ENCODE measurements at regions not wholly inside any gene's neighbourhood (a gene's known extent, or its start where the extent isn't known, plus 50 kb on each side); places are given as distances from the start of the nearest gene placed in this dataset.
A peak's percentile ranks its signal among the peaks of the same experiment; 100 is the strongest.

DNA sequence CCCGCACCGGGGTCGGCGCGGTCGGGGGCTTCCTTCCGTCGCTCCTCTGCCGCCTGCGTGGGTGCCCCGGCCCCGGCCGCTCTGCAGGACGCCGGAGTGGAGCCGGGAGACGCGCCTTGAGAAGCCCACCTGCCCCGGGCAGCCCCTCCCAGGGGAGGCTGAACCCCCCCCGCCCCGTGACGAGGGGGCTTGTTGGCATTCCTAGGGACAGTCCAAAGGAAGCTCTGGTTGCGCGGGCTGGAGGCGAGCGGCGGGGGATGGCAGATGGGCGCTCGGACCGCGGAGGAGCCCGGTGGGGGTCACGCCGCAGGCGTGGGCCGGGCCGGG, 133.5 kb upstream of the MGAT5 start:
- DNase-seq (ENCODE audit: low read depth in 2 of 2) = no peak

DNA sequence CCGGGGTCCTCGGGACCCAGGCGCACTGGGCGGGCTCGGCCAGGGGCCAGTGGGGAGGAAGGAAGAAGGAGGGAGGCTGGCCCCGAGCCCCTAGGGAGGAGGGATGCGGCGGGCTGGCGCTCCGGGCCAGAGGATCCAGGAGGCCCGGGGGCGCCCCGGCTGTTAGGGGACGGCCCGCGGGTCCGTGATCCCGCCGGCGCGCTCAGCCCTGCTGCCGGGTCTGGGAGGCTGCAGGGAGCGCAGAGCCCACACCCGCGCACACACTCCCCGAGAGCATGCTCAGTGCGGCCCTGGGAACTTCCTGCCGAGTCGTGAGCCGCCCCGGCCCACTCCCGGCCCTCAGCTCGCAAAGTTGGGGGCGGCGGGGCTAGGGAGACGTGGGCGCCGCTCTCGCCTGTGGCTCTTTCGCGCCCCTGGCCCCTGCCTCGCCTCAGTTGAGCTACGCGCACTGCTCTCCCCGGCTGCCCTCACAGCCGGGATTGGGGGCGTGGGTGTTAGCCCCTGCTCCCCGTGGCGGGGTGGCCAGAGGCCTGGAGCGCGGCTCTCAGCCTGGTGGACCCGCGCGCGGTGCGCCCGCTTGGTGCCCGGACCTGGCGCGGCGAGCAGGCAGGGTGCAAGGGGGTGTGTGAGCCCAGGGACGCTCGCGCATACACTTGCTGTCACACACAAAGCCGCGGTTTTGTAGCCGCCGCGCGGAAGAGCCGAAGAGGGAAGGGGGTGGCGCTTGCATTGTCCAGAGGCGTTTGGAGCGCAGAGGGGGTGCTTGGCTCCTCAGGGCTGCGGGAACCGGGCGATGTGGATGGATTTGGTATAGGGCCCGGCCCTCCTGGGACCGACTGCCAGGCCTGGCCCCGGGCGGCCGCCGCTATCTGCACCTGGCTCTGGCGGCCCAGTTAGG, 132.9 kb upstream of the MGAT5 start:
- DNase-seq (ENCODE audit: low read depth in 2 of 2) = peak; percentile 43 to 49

DNA sequence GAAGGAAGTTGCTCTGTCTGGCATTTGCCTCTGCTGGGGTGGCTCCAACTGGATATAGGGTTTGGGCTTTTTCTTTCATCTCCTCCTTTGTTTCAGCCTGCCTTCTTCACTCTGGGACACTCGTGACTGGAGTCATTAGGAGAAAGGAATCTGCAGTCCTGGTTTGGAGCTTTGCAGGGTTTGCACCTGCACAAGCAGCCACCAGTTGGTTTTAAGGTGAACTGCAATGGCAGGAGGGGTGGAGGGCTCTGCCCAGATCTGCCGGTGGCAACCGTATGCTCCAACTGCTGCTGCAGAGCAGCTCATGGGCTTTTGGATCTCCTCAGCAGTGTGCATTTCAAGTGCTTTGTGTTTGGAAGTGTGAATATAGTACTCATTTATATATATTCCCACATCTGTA, 131.3 kb upstream of the MGAT5 start:
- DNase-seq (ENCODE audit: low read depth in 2 of 2) = no peak

DNA sequence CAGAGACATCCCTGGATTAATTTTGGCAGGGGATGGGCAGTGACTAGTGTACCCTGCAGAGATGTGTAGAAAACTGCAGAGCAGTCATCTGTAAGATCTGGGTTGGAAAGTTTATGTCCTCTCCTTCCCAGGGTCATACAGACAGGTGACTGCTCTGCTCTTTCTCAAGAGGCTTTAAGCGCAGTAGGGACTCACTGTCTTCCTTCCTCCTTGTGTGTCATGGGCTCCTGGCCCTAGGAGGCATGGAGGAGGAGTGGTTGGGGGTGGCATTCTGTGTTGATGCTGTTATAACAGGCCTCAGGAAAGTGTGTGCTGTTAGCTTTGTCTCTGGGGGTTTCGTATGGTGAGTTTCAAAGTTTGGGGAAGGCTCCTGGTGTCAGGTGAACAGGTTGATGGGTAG, 130.5 kb upstream of the MGAT5 start:
- DNase-seq (ENCODE audit: low read depth in 2 of 2) = no peak

DNA sequence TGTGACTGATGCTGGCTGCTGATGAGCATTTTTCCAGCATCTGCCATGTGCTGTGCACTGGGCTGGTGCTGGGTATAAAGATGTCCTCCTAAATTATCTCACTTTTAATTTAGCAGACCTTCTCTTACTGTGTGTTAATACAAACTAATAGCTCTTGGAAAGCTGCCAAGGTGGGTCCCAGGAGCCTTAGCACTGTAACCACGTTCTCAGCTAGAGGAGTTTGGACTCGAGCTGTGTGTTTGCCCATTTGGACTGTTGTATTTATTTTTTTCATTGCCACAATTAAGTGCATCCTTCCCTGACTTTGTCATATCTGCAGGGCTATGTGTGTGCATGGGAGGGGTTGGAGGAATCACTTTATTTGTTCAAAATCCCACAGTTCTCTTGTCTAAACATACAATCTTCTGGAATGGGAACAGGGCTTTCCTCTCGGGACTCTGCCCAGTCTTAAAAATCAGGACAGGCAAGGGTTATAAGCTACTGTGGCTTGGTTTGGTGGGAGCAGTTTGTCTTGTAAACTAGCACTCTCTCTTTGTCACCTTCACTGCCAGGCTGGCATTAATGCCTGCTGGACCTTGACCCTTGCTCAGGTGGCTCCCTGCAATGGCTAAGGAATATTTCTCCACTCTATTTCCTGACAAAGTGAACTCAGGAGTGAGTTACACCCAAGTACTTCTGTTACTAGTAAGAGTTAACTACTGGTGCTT, 129.7 kb upstream of the MGAT5 start:
- no peak for DNase-seq (ENCODE audit: low read depth in 2 of 2)

DNA sequence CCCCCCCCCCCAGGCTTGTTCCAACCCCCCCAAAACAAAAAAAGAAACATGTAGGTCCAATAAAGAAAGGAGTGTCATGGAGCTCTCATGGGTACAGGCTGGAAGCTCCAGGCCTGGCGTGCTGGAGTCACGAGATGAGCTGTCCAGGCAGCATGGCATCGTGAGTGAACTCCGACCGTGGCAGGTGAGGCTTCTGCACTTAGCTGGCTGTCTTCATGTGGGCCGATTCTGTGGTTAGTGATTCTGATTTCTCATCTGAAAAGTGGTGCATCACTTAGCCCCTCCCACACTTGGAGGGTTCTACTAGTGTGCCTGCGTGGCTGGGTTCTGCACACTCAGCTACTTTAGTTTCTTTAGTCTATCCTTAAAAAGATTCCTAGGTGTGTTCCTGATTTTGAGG, 126.4 kb upstream of the MGAT5 start:
- peak; percentile 52 to 65 for DNase-seq (ENCODE audit: low read depth in 2 of 2)

DNA sequence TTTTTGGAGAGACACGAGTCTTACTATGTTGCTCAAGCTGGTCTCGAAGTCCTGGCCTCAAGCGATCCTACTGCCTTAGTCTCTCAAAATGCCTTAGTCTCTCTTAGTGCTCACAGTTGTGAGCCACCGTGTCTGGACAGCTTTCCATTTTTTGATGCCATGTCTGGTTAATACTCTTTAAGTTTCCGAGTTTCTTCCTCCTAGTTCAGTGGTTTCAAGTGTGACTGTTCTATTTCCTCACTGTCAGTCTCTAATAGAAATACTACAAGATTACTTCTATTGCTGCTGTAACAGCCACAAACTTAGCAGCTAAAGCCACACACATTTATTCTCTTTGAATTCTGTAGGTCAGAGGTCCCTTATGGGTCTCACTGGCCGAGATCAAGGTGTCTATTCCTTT, 125.1 kb upstream of the MGAT5 start:
- no peak for DNase-seq (ENCODE audit: low read depth in 2 of 2)

DNA sequence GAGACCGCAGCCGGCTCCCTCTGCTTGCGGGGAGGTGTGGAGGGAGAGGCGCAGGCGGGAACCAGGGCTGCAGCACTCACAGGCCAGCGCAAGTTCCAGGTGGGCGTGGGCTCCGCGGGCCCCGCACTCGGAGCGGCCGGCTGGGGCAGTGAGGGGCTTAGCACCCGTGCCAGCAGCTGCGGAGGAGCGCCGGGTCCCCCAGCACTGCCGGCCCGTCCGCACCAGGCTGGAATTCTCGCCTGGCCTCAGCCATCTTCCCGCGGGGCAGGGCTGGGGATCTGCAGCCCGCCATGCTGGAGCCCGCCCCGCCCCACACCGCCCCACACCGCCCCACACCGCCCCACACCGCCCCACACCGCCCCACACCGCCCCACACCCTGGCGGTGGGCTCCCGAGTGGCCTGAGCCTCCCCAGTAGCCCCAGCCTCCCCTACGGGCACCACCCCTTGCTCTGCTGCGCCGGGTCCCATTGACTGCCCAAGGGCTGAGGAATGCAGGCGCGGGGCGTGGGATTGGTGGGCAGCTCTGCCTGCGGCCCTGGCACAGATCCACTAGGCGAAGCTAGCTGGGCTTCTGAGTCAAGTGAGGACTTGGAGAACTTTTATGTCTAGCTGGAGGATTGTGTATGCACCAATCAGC, 123.9 kb upstream of the MGAT5 start:
- no peak for DNase-seq (ENCODE audit: low read depth in 2 of 2)

DNA sequence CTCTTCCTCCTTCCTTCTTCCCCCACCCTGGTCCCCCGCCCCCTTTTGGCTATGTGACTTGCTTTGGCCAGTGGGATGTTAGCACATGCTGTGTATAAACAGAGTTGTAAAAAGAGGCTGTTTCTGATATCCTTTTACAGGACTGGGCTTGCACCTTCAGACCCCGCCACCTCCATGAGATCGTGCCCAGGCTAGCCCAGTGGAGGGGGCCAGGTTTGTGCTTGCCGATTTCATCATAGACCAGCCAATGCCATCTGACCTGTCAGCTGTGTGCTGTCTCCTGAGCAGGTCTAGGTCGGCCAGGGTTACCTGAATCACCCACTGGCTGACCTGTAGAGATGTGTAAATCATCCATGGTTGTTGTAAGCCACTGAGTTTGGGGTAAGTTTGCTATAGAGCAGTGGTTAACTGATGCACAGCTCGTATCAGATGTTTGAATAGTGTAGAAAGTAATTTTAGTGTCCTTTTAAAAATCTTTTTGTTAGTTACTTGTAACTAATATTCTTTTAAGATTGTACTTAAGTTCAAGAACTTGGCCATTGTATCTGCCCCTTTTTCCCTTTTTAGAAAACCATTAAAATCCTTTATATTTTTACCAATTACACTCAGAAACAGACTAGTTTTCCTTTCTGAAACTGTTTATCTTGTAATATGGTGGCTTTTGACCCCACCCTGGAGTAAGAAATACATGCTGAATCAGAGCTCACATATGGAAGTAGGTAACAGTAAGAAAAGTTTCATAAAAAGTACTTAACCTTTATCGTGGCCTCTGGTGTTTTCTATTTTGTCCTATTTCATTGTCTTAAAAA, 122.0 kb upstream of the MGAT5 start:
- no peak for DNase-seq (ENCODE audit: low read depth in 2 of 2)

DNA sequence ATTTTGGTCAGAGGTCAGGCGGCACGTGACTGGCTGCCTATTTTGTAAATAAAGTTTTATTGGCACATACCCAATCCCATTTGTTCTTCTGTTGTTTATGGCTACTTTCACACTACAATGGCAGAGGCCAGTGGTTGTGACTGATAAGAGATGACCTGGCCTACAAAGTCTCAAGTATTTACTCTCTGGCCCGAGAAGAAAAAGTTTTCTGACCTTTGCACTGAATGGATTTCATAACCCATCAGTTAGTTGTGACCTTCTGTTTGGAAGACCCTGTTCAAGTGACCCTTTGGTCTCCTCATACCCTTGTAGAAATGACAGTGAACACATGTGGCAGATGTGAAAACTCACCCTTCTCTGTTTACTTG, 121.4 kb upstream of the MGAT5 start:
- no peak for DNase-seq (ENCODE audit: low read depth in 2 of 2)

DNA sequence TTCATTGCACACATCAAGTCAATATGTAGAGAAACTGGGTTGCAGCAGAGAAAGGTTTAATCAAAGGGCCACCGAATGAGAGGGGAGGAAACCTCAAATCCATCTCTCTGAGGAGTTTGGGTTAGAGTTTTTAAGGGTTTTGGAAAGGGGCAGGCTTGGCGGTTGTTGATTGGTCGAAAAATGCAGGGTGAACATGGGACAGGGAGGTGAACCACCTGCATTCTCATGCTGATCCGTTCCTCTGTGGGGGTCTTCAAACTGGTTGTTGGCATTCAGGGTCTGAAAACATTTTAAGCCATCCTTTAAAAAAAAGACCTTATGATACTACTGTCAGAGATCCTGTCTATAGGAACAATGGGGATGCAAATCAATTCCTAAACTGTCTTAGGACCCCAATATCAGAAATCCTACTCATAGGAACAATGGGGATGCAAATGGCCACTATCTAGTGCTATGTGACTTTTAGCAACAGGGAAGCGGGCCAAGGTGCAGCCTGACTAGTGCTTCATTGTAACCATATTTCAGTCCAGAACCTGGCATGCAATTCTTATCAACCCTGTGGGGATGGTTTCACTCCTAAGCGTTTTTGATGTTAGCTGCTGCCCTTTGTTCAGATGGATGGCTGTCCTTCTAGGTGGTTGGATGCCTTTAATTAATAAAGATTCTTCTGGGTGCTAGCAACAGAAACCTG, 120.1 kb upstream of the MGAT5 start:
- DNase-seq (ENCODE audit: low read depth in 2 of 2) = no peak

DNA sequence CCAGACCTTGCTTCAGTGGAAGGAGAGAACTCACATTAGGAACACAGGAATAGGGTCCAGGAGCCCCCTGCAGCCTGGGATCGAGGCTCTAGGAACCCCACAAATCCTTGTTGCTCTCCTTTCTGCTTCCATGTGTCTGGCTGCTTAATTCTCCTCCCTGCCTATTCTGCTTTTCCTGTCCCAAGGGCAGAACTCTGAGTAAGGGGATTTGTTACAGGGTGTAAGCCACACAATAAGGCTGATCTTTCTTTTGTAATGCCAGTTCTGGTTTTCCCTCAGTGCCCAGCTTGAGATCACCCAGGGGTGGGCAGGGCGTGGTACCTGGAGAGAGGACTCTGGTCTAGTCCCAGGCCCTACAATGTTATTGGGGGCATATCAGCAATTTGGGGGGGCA, 119.6 kb upstream of the MGAT5 start:
- DNase-seq (ENCODE audit: low read depth in 2 of 2) = no peak

DNA sequence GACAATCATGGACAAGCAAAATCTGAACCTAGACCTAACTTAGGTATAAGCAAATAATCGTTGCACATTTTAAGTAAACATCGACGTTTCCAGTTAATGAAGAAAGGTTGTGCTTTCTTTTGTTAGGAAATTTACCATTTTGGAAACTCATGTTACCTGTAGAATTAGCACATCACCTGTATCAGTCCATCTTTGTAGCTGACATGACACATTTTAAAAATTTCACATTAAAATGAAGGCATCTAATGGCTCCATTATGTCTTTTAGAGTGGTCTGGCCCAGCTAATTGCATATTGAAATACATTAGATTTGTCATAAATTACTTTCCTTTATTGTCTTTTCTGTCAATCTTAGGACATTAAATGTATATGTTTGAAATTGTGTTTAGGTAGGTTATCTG, 119.0 kb upstream of the MGAT5 start:
- no peak for DNase-seq (ENCODE audit: low read depth in 2 of 2)

DNA sequence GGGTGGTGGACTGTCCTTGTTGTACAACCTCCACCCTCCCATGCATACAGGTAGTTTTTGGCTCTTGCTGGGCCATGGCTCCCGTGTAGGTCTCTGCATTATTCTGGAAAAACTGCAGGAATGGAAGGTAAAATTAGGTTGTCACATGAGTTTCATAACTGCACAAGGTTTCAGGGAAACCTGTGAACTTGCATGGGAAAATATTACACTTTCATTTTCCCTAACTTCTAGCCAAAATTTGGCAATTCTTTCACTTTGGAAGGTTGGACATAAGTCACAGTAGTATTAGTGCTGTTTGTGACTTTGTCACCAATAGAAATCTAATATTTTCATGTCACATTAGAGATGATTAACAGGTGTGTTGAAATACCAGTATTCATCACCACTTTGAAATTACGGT, 118.1 kb upstream of the MGAT5 start:
- DNase-seq (ENCODE audit: low read depth in 2 of 2) = no peak

DNA sequence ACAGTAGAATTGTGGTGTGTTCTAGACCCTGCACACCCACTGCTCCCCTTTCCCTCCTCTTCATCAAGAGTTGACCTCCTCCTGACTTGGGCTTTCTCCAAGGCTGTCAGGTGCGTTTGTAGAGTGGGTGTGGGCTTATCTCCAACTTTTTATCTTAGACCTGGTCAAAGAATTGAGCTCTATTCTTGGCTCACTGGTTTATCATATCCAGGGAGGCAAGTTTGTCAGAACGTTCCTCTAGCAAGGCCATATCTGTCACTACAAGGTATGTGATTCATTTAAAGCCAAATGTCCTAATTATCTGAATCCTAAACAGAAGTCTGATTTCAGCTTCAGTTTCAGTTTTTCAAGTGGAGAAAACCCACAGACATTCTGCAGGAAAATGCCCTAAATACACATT, 117.1 kb upstream of the MGAT5 start:
- no peak for DNase-seq (ENCODE audit: low read depth in 2 of 2)

DNA sequence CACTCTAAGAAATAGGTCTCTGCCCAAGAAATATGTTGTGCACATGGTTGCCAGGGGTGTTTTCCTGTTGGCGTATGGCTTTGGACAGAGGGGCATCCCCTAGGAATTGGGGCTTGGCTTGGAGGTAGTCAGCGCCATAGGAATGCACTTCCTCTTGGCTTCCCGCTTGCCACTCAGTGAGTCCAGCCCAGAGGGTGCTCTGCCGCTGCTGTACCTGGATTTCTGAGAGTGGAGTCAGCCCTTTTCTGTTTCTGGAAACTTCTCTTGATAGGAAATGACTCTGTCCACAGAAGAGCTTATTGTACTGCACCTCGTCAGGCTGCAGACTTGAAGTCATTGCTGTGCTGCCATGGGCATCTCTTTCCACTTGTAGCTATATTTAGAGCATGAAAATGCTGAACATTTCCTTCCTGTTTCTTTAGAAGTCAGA, 116.7 kb upstream of the MGAT5 start:
- DNase-seq (ENCODE audit: low read depth in 2 of 2) = no peak

DNA sequence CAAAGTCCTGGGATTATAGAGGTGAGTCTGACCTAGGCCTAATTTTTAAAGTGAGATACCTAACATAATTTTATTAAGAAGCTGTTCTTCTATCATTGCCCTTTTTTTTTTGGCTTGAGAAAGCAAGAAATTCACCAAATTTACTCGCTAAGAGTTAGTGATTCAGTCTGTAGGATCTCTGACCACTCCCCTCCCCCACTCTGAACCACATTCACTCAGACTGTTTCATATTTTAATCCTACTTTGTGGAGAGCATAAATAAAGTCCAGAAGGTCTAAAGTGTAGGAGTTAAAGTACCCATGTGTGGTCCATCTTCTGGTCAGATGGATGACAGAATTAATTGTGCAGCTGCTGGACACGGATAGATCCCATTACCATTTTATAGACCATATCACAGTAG, 115.8 kb upstream of the MGAT5 start:
- no peak for DNase-seq (ENCODE audit: low read depth in 2 of 2)

DNA sequence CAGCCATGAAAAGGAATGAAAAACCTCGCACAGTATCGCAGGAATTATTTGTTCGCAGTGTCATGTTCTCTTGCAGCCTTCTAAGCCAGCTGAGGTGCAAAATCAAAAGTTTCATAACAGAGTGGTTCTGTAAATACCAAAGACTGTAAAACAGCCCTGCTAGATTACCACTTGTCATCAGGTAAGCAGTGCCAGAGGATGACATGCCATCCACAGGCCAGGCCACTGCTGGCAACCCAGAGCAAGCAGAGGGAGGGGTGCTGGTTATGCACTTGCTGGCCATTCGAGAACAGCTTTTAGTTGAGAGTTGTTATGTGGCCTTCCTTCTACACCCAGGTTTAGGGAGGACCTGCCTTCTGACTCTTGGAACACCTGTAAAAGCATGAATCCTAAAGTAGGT, 114.3 kb upstream of the MGAT5 start:
- no peak for DNase-seq (ENCODE audit: low read depth in 2 of 2)

DNA sequence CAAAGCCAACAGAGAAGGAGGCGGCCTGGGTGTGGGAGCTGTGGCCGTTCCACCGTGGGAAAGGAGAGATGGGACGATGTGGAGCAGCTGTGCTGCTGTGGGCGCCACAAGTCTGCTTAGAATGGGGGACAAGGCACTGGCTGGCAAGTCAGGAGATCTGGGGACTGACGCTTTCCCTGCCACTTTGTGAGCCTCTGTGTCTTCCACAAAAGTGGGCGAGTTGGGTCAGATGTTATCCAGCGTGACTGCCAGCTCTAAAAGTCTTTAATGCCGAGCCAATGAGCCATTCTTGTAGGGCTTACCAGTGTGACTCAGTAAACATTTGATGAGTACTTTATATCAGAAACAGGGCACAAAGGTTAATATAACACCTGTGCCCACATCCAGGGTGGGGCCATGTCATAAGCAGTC, 113.6 kb upstream of the MGAT5 start:
- no peak for DNase-seq (ENCODE audit: low read depth in 2 of 2)

DNA sequence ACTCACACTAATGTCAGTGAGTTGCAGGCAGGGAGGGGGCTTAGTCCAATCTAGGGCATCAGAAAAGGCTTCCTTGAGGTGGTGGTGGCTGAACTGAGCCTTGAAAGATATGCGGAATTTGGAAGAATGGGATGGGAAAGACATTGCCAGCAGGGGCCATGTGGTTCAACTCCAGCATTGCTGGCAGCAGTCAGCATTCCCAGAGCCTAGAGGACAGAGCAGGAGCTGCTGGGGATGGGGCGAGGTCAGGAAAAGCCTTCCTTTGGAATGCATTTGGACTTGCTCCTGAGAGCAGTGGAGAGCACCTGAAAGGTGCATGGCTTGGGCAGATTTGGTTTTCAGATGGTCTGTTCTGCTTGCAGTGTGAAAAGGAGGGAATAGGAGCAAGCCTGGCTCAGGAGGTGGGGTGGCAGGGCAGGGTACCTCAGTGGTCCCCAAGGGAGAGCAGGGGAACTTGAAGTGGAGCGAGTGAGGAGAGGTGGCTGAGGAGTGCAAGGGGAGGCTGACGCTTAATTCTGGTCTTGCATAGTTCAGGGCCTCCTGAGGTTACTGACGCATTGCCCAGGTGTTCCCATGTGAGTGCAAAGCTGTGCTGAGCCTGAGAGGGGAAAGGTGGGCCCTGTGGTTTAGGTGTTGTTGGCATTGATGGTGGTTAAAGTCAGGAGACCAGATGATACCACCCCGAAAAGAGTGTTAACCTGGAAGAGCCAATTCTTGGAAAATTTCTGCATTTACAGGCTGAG, 112.1 kb upstream of the MGAT5 start:
- no peak for DNase-seq (ENCODE audit: low read depth in 2 of 2)

DNA sequence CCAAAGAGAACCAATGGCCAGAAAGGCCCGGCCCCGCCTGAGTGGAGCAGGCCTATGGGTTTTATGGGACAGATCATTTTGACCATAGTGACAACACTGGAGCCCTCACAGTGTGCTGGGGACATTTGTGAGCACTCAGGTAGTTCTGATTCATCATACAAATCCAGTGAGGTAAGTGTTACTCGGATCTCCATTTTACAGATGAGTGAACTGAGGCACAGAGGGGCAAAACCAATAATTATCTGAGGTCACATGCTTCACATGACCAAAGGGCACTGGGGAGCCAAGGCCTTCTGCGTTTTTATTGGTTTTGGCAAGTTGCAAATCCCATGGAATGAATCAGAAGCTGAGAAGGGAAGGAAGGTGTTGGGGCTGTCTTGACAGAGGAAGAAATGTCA, 111.5 kb upstream of the MGAT5 start:
- DNase-seq (ENCODE audit: low read depth in 2 of 2) = no peak

All from stimulated activated CD8-positive, alpha-beta memory T cell treated with anti-CD3 and anti-CD28 coated beads, Interleukin-15, amount 100 ng/mL, for 48 hours (primary cell).